MCF 10A (cell line): ENCODE measurements at regions not wholly inside any gene's neighbourhood (a gene's known extent, or its start where the extent isn't known, plus 50 kb on each side); places are given as distances from the start of the nearest gene placed in this dataset.

Source experiments
- BruUV-seq: library from RNA; stranded (reverse); fragments of 400-500 nt; replicated peaks from 2 replicates; lab custom pipeline; 2021; lab: Mats Ljungman, UMichigan
- CTCF ChIA-PET: fragments of 300-600 bp; sonication (Branson Sonifier 250); formaldehyde crosslinking; extraction: SDS; loops from one replicate; lab custom pipeline; 2021; ENCODE audit warnings: antibody characterized with exemption, inconsistent platforms; lab: Yijun Ruan, JAX
- POLR2A ChIA-PET: fragments of 300-600, 350-650 bp; sonication (Branson Sonifier 250); formaldehyde crosslinking; extraction: SDS; loops from one replicate; lab custom pipeline; 2020; ENCODE audit warnings: antibody characterized with exemption, inconsistent platforms; lab: Yijun Ruan, JAX
- DNase-seq: peaks from one replicate; pipeline ENCODE4 v3.0.0-alpha.2; 2018; ENCODE audit not compliant: unreplicated experiment
- H3K27ac Mint-ChIP-seq: one replicate; pipeline ENCODE4 v1.8.0; 2022; ENCODE audit warnings: mild to moderate bottlenecking, low read depth, mixed read lengths; ENCODE audit not compliant: unreplicated experiment
- H3K27me3 Mint-ChIP-seq: one replicate; pipeline ENCODE4 v1.8.0; 2022; ENCODE audit warnings: mixed read lengths; ENCODE audit not compliant: insufficient read depth, unreplicated experiment
- H3K36me3 Mint-ChIP-seq: one replicate; pipeline ENCODE4 v1.8.0; 2022; ENCODE audit warnings: mild to moderate bottlenecking, moderate library complexity, mixed read lengths; ENCODE audit not compliant: insufficient read depth, unreplicated experiment
- H3K4me1 Mint-ChIP-seq: one replicate; pipeline ENCODE4 v1.8.0; 2022; ENCODE audit warnings: mixed read lengths; ENCODE audit not compliant: insufficient read depth, unreplicated experiment
- H3K4me3 Mint-ChIP-seq: one replicate; pipeline ENCODE4 v1.8.0; 2022; ENCODE audit warnings: mild to moderate bottlenecking, moderate library complexity, mixed read lengths; ENCODE audit not compliant: unreplicated experiment
- H3K9me3 Mint-ChIP-seq: one replicate; pipeline ENCODE4 v1.8.0; 2022; ENCODE audit warnings: mixed read lengths; ENCODE audit not compliant: unreplicated experiment
- CTCF ChIP-seq: fragments of 200-600 bp; IDR thresholded peaks from one replicate; pipeline ENCODE4 v1.8.0; 2022; ENCODE audit warnings: antibody characterized with exemption, mild to moderate bottlenecking; ENCODE audit not compliant: unreplicated experiment
- intact Hi-C: fragments of 100-400 bp; cut with micrococcal nuclease; formaldehyde crosslinking; loops from 2 replicates; pipeline ENCODE4 v1.14.1; 2022

- POLR2A ChIA-PET = interaction anchor here (0.6 kb wide), 1 partner anchor 29 kb away, joined by 3 read pairs; no protein-coding TSS in a partner anchor
- BruUV-seq = no TSS peak
Measured at GRCh38 chr5:133723126-133723525, 110.8 kb upstream of the FSTL4 start.

GRCh38 chr5:133721365-133721764 is 109.0 kb upstream of the FSTL4 start:
- no peaks in the 10 kb centered on the region for H3K4me1 Mint-ChIP-seq
- H3K36me3 Mint-ChIP-seq = no peaks in the 10 kb centered on the region
- no peak overlapping the region for H3K4me3 Mint-ChIP-seq
- POLR2A ChIA-PET = interaction anchor here (0.8 kb wide), 1 partner anchor 12 kb away, joined by 3 read pairs; no protein-coding TSS in a partner anchor
- CTCF ChIA-PET = no interaction called here
- H3K27me3 Mint-ChIP-seq = peaks cover 41% of the 10 kb centered on the region
- H3K27ac Mint-ChIP-seq = no peak overlapping the region
- intact Hi-C loops = no loop called here
- no peak for DNase-seq
- H3K9me3 Mint-ChIP-seq = peaks cover 21% of the 10 kb centered on the region
- no peak for TF ChIP-seq CTCF
- BruUV-seq = no TSS peak

More at GRCh38 chr5:133723126-133723525, 110.8 kb upstream of the FSTL4 start:
- H3K36me3 Mint-ChIP-seq = no peaks in the 10 kb centered on the region
- TF ChIP-seq CTCF = no peak
- H3K27ac Mint-ChIP-seq = no peak overlapping the region
- no peaks in the 10 kb centered on the region for H3K4me1 Mint-ChIP-seq
- H3K27me3 Mint-ChIP-seq = peaks cover 47% of the 10 kb centered on the region
- H3K4me3 Mint-ChIP-seq = no peak overlapping the region
- no peak for DNase-seq
- intact Hi-C loops = no loop called here
- CTCF ChIA-PET = no interaction called here
- H3K9me3 Mint-ChIP-seq = peaks cover 21% of the 10 kb centered on the region

- TF ChIP-seq CTCF = no peak
- ChIA-PET POLR2A (interaction anchor here (0.6 kb wide), 1 partner anchor 646 kb away, joined by 3 read pairs; no protein-coding TSS in a partner anchor), CTCF (no interaction called here)
- Mint-ChIP-seq H3K27me3 (peaks cover 51% of the 10 kb centered on the region), H3K4me1 (no peaks in the 10 kb centered on the region), H3K4me3 (no peak overlapping the region), H3K9me3 (peaks cover 21% of the 10 kb centered on the region), H3K27ac (no peak overlapping the region), H3K36me3 (no peaks in the 10 kb centered on the region)
- no peak for DNase-seq
- intact Hi-C loops = no loop called here
- BruUV-seq = no TSS peak
Measured at GRCh38 chr5:133718457-133718856, 106.1 kb upstream of the FSTL4 start.

- intact Hi-C loops = no loop called here
- H3K9me3 Mint-ChIP-seq = peaks cover 10% of the 10 kb centered on the region
- ChIA-PET POLR2A (no interaction called here), CTCF (interaction anchor here (0.7 kb wide), 1 partner anchor 41 kb away, joined by 4 read pairs; no protein-coding TSS in a partner anchor)
- H3K4me3 Mint-ChIP-seq = no peak overlapping the region
- no peak overlapping the region for H3K27ac Mint-ChIP-seq
- no peak for TF ChIP-seq CTCF
- no peaks in the 10 kb centered on the region for H3K4me1 Mint-ChIP-seq
- H3K27me3 Mint-ChIP-seq = peaks cover 58% of the 10 kb centered on the region
- DNase-seq = no peak
- BruUV-seq = no TSS peak
- H3K36me3 Mint-ChIP-seq = no peaks in the 10 kb centered on the region
Measured at GRCh38 chr5:133716532-133717183, 104.3 kb upstream of the FSTL4 start.
